SU-DHL-6 (cell line): ENCODE measurements at regions not wholly inside any gene's neighbourhood (a gene's known extent, or its start where the extent isn't known, plus 50 kb on each side); places are given as distances from the start of the nearest gene placed in this dataset.

Experiments used
- H2AFZ ChIP-seq: fragments of 200-600 bp; sonication (generic); 2 replicates; pipeline ENCODE4 v1.6.1; 2014; ENCODE audit warnings: low read depth, mild to moderate bottlenecking, moderate library complexity, mixed read lengths, antibody characterized with exemption, low read length; ENCODE audit not compliant: severe bottlenecking
- H3F3A ChIP-seq: fragments of 200-600 bp; shearing (Covaris generic); 2 replicates; pipeline ENCODE4 v1.6.0; 2016; ENCODE audit warnings: antibody characterized with exemption, mild to moderate bottlenecking; ENCODE audit not compliant: insufficient read depth
- H3K27ac ChIP-seq: fragments of 200-600 bp; sonication (generic); 2 replicates; pipeline ENCODE4 v1.5.1; 2016; ENCODE audit warnings: low read depth, mild to moderate bottlenecking, low read length, moderate library complexity, mixed read lengths
- H3K27me3 ChIP-seq: fragments of 200-600 bp; sonication (generic), shearing (Covaris generic); 2 replicates; pipeline ENCODE4 v1.6.0; 2014; ENCODE audit warnings: mild to moderate bottlenecking, low read length
- H3K36me3 ChIP-seq: fragments of 200-600 bp; sonication (generic); 2 replicates; pipeline ENCODE4 v1.6.1; 2014; ENCODE audit warnings: mild to moderate bottlenecking, low read length, mixed read lengths
- H3K4me2 ChIP-seq: fragments of 300-600, 200-600 bp; shearing (Covaris generic), sonication (generic); 2 replicates; pipeline ENCODE4 v1.6.0; 2014; ENCODE audit warnings: low read length, low read depth, mild to moderate bottlenecking; ENCODE audit not compliant: poor library complexity, severe bottlenecking
- H3K4me3 ChIP-seq: fragments of 200-600 bp; sonication (generic); 2 replicates; pipeline ENCODE4 v1.5.1; 2014; ENCODE audit warnings: antibody characterized with exemption, low read length, mild to moderate bottlenecking, mixed read lengths; ENCODE audit not compliant: insufficient read depth, poor library complexity, severe bottlenecking
- H3K79me2 ChIP-seq: fragments of 200-600 bp; sonication (generic); 2 replicates; pipeline ENCODE4 v1.6.1; 2014; ENCODE audit warnings: mild to moderate bottlenecking, low read length, moderate library complexity; ENCODE audit not compliant: insufficient read depth
- H3K9ac ChIP-seq: fragments of 200-600 bp; sonication (generic); 2 replicates; pipeline ENCODE4 v1.7.0; 2014; ENCODE audit warnings: mild to moderate bottlenecking, low read length
- H3K9me2 ChIP-seq: fragments of 200-600 bp; sonication (generic); replicated peaks from 2 replicates; pipeline ENCODE4 v1.6.1; 2014; ENCODE audit warnings: low read length; ENCODE audit not compliant: insufficient read depth
- H3K9me3 ChIP-seq: fragments of 200-600 bp; sonication (generic); 2 replicates; pipeline ENCODE4 v1.6.1; 2014; ENCODE audit warnings: low read length, mixed read lengths; ENCODE audit not compliant: insufficient read depth
- H4K20me1 ChIP-seq: fragments of 200-600 bp; sonication (generic); 2 replicates; pipeline ENCODE4 v1.6.1; 2014; ENCODE audit warnings: low read depth, mild to moderate bottlenecking, antibody characterized with exemption, low read length, moderate library complexity, mixed read lengths
- EZH2phosphoT487 ChIP-seq: fragments of 200-600 bp; sonication (generic), shearing (Covaris generic); conservative IDR thresholded peaks from 2 replicates; pipeline ENCODE4 v1.6.1; 2018; ENCODE audit warnings: mild to moderate bottlenecking, antibody characterized with exemption, low read length, moderate library complexity, mixed read lengths
- TF ChIP-seq, protein P1 (sequence below): fragments of 200-600 bp; sonication (generic); IDR thresholded peaks from one replicate; pipeline ENCODE4 v1.5.1; 2017; ENCODE audit warnings: antibody characterized with exemption, mild to moderate bottlenecking, low read length, moderate library complexity; ENCODE audit not compliant: insufficient read depth, poor library complexity, severe bottlenecking

- H3K9me3 ChIP-seq: no peaks in the 10 kb centered on the region
- H2AFZ ChIP-seq: no peak overlapping the region
- no peak for TF ChIP-seq EZH2phosphoT487
- TF ChIP-seq, protein P1, sequence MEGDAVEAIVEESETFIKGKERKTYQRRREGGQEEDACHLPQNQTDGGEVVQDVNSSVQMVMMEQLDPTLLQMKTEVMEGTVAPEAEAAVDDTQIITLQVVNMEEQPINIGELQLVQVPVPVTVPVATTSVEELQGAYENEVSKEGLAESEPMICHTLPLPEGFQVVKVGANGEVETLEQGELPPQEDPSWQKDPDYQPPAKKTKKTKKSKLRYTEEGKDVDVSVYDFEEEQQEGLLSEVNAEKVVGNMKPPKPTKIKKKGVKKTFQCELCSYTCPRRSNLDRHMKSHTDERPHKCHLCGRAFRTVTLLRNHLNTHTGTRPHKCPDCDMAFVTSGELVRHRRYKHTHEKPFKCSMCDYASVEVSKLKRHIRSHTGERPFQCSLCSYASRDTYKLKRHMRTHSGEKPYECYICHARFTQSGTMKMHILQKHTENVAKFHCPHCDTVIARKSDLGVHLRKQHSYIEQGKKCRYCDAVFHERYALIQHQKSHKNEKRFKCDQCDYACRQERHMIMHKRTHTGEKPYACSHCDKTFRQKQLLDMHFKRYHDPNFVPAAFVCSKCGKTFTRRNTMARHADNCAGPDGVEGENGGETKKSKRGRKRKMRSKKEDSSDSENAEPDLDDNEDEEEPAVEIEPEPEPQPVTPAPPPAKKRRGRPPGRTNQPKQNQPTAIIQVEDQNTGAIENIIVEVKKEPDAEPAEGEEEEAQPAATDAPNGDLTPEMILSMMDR: no peak
- H3K9ac ChIP-seq: no peak overlapping the region
- no peak overlapping the region for H3K4me2 ChIP-seq
- H3K36me3 ChIP-seq: no peaks in the 10 kb centered on the region
- no peaks in the 10 kb centered on the region for H3F3A ChIP-seq
- H3K4me3 ChIP-seq: no peak overlapping the region
- no peaks in the 10 kb centered on the region for H3K9me2 ChIP-seq
- H3K27me3 ChIP-seq: no peaks in the 10 kb centered on the region
- no peaks in the 10 kb centered on the region for H3K79me2 ChIP-seq
- H3K27ac ChIP-seq: no peak overlapping the region
- H4K20me1 ChIP-seq: no peaks in the 10 kb centered on the region
Measured at GRCh38 chr4:129394635-129395034, 298.7 kb downstream of the C4orf33 start.

- no peak overlapping the region for H3K4me2 ChIP-seq
- H3K27me3 ChIP-seq: no peaks in the 10 kb centered on the region
- H3F3A ChIP-seq: no peaks in the 10 kb centered on the region
- no peaks in the 10 kb centered on the region for H3K9me3 ChIP-seq
- no peak overlapping the region for H3K4me3 ChIP-seq
- no peak overlapping the region for H3K27ac ChIP-seq
- no peak overlapping the region for H2AFZ ChIP-seq
- TF ChIP-seq, protein P1: no peak
- no peak for TF ChIP-seq EZH2phosphoT487
- H3K9ac ChIP-seq: no peak overlapping the region
- no peaks in the 10 kb centered on the region for H3K79me2 ChIP-seq
- H4K20me1 ChIP-seq: no peaks in the 10 kb centered on the region
- no peaks in the 10 kb centered on the region for H3K36me3 ChIP-seq
- no peaks in the 10 kb centered on the region for H3K9me2 ChIP-seq
Measured at GRCh38 chr4:129403848-129404247, 307.9 kb downstream of the C4orf33 start.

- H3F3A ChIP-seq: no peaks in the 10 kb centered on the region
- no peak for TF ChIP-seq EZH2phosphoT487
- TF ChIP-seq, protein P1: no peak
- H3K4me3 ChIP-seq: no peak overlapping the region
- H3K9ac ChIP-seq: no peak overlapping the region
- H4K20me1 ChIP-seq: no peaks in the 10 kb centered on the region
- H3K27me3 ChIP-seq: no peaks in the 10 kb centered on the region
- no peaks in the 10 kb centered on the region for H3K79me2 ChIP-seq
- no peak overlapping the region for H3K4me2 ChIP-seq
- no peak overlapping the region for H3K27ac ChIP-seq
- no peak overlapping the region for H2AFZ ChIP-seq
- H3K9me2 ChIP-seq: no peaks in the 10 kb centered on the region
- no peaks in the 10 kb centered on the region for H3K36me3 ChIP-seq
- H3K9me3 ChIP-seq: no peaks in the 10 kb centered on the region
Measured at GRCh38 chr4:129410115-129410514, 314.2 kb downstream of the C4orf33 start.

DNA sequence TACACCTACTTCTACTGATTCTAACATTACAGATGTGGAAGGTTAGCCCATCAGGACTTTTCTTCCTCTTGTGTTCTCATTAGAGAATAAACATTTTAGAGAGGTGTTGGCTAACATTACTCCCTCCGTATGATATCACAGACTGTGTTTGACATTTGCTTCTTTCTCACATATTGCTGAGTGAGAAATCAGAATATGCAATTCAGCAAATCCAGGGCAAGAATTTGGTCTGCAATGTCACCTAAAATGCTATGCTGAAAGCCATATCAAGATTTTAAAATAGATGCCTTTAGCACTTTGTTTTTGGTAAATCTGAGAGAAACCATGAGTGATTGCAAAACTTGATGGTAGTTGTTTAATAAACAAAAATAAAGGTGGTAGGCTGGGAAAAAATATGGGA, 319.1 kb downstream of the C4orf33 start:
- H3K79me2 ChIP-seq: no peaks in the 10 kb centered on the region
- TF ChIP-seq, protein P1: no peak
- no peak for TF ChIP-seq EZH2phosphoT487

More for the DNA sequence above, 319.1 kb downstream of the C4orf33 start:
- no peak overlapping the region for H3K9ac ChIP-seq
- no peak overlapping the region for H3K4me3 ChIP-seq
- H3F3A ChIP-seq: no peaks in the 10 kb centered on the region
- H3K27ac ChIP-seq: no peak overlapping the region
- no peaks in the 10 kb centered on the region for H4K20me1 ChIP-seq
- H3K27me3 ChIP-seq: no peaks in the 10 kb centered on the region
- H2AFZ ChIP-seq: no peak overlapping the region
- H3K36me3 ChIP-seq: no peaks in the 10 kb centered on the region
- no peak overlapping the region for H3K4me2 ChIP-seq
- H3K9me2 ChIP-seq: no peaks in the 10 kb centered on the region
- no peaks in the 10 kb centered on the region for H3K9me3 ChIP-seq
